NCI-H1105 (cell line): ENCODE measurements at regions not wholly inside any gene's neighbourhood (a gene's known extent, or its start where the extent isn't known, plus 50 kb on each side); places are given as distances from the start of the nearest gene placed in this dataset.
"Not testable (repeated sequence)": the region's sequence is repeated elsewhere in the genome, so short reads cannot be mapped to it uniquely, and the experiment has no call there.

Experiments
- DNase-seq: peaks from one replicate; lab custom pipeline; 2025; lab: John Stamatoyannopoulos, UW

DNA sequence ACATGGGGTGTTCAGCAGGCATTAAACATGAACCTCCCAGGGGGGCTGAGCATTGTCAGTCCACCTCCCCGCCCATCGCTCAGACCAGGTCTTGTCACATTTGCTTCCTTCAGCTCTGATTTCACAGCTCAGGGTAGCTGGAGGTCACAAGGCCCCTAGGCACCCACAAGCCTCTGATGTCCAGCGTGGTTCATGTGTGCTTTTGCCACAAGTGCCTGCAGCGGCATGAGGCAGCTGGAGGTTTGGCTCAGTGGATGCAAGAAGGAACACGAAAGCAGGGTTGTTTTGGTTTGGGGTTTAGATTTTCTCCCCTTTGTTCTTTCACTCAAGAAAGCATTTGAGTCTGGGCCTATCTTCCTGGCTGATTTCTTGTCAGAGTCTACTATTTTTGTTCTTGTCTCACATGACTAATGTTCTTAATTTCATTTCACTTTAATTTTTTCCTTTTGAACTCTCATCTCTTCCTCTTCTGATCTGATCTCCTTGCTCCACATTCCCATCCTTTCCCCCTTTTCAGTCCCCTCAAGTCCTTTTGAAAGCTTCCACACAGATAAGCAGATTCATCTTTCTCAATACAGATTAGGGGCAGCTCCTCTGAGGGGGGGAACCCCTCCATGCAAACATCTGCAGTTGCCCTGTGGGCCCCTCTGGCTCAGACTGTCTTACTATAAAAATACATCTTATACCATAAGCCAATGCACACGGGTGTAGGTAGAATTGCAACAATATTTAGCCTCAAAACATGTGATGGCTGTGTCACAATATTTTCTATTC, 68.1 kb upstream of the CEP85L start:
- DNase-seq = no peak

DNA sequence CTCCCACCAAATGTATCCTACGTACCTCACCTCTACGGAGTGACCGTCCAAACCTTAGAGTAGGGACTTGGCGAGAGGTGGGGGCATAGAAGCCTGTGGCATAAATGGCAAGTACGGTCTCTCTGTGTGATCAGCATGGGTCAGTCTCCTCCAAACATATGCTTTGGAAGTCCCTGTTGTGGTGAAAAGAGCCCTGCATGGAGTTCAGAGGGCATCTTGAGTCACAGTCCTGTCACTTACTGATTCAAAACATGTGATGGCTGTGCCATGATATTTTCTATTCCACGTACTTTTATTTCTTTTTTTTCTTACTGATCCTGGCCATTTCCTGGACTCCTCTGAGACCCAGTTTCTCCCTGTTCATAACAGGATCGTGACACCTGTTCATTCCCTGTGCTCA, 67.5 kb upstream of the CEP85L start:
- DNase-seq = no peak

GRCh38 chr6:118718297-118718696, 66.9 kb upstream of the CEP85L start:
- DNase-seq = no peak

DNA sequence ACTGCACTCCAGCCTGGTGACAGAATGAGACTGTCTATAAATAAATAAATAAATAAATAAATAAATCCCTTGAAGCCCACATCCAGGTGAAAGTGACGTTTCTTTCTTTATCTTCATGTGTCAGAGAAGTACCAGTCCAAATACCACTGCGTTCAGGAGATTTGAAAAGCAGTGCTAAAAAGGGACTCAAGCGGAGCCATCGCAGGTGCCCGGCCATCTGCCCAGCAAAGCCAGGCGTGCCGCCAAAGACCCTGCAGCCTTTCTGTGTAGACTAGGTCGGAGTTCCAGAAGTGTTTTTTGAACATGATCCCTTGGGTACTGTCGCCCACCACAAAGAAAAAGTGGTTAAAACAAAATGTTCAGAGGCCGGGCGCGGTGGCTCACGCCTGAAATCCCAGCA, 65.7 kb upstream of the CEP85L start:
- DNase-seq = no peak

DNA sequence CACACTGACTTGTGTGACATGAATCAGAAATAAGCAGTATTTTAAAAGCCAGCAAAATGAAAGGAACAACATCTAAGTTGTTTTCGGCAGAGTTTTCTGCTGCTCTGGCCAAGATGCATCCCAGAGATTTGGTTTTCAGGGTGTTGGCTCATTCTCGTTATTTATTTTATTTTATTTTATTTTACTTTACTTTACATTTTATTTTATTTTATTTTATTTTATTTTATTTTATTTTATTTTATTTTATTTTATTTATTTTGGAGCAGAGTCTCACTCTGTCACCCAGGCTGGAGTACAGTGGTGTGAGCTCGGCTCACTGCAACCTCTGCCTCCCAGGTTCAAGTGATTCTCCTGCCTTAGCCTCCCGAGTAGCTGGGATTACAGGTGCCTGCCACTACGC, 64.5 kb upstream of the CEP85L start:
- not testable (repeated sequence) for DNase-seq

DNA sequence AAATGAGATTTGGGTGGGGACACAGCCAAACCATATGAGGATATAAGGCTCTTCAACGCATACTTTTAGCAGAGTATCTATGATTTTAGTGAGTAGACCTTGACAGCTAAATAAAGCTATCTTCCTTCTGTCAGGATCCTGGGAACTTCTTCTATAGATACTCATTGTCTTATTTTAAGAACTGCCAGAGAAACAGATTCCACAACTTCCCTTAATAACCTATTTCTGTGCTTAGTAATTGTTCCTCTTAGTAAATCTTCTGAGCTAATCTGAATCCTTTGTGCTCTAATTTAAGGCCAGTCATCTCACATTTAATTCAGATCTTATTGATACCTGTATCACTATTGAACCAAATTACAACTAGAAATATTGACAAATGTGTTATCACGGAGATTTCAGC, 64.0 kb upstream of the CEP85L start:
- no peak for DNase-seq

- DNase-seq = no peak
Measured at GRCh38 chr6:118714756-118715155, 63.4 kb upstream of the CEP85L start.

DNA sequence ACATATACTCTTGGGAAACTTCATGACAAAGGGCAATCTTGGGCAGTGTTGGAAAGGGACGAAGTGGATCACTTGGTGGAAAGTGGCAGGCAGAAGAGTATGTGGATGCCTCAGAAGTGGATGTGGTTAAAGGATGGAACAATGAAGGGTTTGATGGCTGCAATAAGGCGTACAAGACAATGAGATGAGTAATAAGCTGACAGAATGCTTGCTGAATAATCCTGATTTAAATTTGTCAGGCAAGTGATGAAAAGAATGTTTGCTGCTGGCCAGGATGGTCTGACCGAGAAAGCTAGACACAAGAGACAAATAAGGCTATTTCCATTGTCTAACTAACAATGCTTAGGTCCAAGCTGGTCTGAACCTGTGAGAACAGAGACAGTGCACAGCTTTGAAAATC, 61.6 kb upstream of the CEP85L start:
- no peak for DNase-seq

- no peak for DNase-seq
Measured at GRCh38 chr6:118710616-118711015, 59.2 kb upstream of the CEP85L start.

- no peak for DNase-seq
Measured at GRCh38 chr6:118709859-118710350, 58.5 kb upstream of the CEP85L start.

DNA sequence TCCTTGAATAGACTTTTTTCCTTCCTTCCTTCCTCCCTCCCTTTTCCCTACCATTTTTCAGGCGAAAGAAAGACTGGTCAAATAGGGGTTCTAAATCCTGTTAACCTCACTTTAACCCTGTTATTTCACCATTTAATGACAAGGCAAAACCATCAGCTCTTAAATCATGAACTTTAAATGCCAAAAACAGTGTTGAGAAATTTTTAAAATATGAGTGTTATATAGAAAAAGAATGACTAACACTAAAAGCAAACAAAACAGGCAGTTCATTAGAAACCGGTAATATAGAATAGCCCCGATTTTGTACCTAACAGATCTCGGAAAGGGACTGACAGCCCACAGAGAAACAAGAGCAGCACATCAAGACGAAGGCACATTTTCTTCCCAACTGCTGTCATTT, 57.4 kb upstream of the CEP85L start:
- DNase-seq = no peak

DNA sequence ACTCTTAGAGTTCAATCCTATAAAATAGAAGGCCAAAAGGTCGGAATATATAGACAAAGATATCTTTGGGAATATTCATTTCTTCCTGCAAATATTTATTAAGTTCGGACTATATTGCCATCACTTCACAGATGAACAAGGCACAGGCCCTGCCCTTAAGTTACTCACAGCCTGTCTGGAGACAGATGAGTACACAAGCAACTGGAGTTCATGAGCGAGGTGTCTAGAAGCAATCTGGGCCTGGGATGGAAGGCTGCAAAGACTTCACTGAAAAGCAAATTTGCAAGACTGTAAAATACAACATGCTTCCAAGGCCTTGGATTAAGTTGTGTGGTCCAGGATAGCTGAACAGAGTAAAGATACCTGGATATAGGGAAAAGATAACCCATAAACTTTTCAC, 56.7 kb upstream of the CEP85L start:
- no peak for DNase-seq

GRCh38 chr6:118706702-118707101, 55.3 kb upstream of the CEP85L start:
- no peak for DNase-seq

DNA sequence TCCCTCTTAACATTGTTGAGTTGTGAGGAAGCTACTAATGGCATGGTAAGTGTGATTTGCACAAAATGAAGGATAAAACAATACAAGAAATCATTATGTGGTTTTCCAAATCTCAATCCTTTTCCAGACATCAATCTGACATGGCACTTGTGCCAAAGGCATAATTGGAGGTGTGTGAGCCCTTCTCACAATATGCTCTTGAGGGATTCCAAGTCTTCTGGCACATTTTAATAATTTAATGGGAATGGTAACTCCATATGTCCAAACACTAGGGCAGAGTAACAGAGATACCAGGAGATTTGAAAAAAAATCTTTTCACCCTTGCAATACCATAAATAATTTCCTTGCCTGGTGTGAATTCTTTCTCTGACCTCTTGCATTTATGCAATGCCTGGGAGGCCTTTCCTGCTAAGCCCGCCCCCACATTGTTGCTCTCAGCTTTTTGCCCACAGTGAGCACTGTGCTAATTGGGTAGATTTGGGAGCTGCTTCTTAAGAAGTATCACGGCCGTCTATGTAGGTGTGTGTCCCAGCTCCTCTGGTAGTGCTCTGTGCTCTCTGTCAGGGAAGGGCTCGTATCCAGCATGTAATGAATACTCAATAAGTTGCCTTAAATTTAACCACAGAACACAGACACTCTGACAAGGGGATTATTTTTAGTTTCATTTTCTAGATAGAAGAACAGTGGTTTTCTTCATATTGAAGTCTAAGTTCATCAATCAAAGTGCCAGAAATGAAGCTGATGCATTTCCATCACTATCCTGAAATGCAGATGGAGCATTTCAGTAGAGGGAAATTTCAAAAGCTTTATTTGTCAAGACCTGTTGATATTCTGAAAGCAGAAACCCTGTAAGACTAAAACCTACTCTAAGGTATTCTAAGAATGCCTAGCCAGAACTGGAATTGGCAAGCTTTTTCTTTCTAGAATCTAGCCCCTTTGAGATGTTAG, 54.4 kb upstream of the CEP85L start:
- no peak for DNase-seq

DNA sequence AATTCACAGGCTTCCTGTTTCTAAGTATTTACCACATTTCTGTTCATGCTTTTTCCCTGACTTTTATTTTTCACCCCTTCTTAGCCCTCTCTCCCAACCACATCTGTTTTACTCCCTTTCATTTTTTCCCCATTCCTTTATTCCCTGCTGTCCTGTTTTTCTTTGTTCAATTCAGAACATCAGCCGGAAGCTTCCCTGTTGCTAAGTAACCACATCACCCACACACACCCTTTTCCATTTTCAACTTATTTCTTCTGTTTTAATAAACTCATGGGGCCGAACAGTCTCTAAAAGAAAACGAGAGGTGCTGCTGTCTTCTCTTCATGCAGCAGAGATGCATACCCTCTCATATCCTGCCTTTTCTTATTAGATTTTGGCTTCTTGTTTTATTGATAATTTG, 53.5 kb upstream of the CEP85L start:
- no peak for DNase-seq

DNA sequence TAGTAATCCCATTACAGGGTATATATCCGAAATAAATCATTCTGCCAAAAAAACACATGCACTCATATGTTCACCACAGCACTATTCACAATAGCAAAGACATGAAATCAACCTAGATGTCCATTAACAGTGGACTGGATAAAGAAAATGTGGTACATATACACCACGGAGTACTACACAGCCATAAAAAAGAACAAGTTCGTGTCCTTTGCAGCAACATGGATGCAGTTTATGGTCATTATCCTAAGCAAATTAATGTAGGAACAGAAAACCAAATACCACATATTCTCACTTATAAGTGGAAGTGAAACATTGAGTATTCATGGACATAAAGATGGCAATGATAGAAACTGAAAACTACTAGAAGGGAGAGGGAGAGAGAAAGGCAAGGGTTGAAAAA, 49.9 kb upstream of the CEP85L start:
- DNase-seq = not testable (repeated sequence)
